Fibroblast of skin of scalp (primary cell): ENCODE measurements at regions not wholly inside any gene's neighbourhood (a gene's known extent, or its start where the extent isn't known, plus 50 kb on each side); places are given as distances from the start of the nearest gene placed in this dataset.

ENCODE experiments used
- DNase-seq: peaks from one replicate; pipeline ENCODE4 v3.0.0-alpha.2; 2013

DNA sequence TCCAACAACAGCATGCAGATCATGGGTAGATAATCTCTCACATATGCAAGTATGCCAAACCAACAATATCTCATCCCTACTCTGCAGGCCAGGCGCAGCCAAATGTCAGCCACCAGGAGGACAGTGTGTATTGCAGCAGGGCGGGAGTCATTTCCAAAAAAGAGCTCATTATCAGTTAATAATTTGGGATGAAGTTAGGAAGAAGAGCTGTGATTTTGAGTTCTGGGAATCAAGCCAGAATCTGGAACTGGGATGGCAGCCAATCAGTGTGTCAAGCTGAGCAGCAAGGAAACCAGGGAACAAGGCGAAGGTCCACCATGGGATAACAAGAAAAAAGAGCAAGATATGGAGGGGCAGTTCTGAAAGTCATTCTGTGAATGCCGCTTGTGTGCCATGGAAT lies 88.2 kb upstream of the CAMK2D start:
- DNase-seq, result peak; percentile 73

- no peak for DNase-seq
Measured at GRCh38 chr4:113847710-113848109, 86.2 kb upstream of the CAMK2D start.

- DNase-seq, result no peak
Measured at GRCh38 chr4:113846433-113846832, 84.9 kb upstream of the CAMK2D start.

DNA sequence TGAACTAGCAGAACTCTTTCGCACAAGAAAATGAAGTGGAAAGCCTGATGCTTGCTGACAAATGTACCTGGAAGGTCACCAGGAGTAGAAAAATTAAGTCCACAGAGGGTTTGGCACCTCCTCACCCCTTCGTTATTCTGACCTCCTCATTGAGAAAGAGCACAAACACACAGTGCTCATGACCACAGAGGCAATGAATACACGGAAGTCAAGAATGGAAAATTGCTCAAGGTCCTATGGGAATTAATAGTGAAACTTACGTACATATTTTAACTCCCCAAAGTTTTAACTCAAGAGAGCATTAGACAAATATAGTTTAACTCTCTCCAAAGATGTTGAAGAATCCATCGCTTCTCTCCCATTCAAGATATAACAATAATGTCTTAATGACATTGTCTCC lies 83.6 kb upstream of the CAMK2D start:
- no peak for DNase-seq

- DNase-seq, result no peak
Measured at GRCh38 chr4:113844369-113844768, 82.8 kb upstream of the CAMK2D start.

DNA sequence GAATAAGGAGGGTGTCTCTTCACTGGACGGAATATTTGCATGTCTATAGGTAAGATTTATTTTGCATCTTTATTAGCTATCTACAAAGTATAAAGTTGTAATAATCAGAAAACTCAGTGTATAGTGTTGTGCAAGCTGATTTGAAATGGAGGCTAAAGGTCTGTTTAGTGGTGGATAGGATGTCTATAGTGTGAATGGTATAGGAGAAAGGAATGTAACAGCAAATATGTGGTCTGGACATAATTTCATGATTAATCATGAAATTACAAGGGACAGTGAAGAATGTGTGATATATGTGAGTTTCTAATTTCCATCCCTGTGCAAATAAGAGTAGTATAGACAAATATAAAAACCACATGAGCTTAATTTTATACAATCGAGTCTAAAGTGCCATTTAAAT lies 79.3 kb upstream of the CAMK2D start:
- DNase-seq, result peak; percentile 87

DNA sequence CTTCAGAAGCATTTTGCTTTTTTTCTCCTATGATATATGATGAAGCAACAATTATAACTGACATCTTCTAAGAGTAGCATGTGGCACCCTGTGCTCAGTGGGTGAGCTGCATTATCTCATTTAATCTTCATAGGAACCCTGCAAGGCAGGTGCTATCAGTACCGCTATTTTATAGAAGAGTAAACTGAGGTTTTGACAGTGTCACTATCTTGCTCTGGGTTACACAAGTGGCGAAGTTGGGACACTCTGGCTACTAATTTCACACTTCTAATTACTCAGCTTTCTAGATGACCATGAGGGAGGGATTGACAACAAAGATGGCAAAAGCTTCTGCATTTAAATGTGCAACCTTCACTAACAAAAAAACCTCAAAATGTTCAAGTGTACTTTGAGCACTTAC lies 76.9 kb upstream of the CAMK2D start:
- DNase-seq, result no peak

DNA sequence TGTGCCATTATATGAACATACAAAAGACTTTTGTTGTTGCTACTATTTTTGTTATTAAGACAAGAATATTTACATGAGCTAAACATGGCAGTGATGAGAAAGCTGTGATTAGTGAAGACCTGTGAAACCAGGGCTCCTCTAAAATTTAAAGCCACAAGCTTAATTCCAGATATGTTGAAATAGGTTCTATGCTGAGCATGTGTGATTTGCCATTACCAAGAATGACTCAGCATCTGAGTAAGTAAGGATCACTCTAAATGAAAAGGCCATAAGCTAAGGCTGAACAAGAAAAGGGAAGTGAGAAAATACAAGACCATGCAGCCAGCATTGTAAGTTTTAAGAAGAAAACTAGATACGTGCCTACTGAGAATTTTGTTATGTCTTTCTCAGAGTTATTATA lies 75.9 kb upstream of the CAMK2D start:
- DNase-seq, result peak; percentile 89

DNA sequence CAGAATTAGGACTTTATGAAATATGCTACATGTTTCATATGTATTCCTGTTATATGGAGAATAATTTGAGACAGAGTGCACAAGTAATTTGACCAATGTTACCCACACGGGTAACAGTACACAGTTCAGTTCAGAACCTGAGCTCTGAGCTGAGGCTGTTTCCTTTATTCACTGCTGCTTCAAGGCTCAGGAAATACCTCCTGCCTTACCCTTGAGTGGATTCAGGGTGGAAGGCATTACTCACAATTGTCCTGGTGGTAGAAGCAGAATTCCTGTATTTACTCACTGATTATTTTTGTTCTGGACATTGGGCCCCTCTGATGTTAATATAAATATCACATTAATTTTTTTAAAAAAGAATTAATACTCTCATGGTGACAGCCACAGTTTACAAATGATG lies 73.5 kb upstream of the CAMK2D start:
- DNase-seq, result peak; percentile 54

DNA sequence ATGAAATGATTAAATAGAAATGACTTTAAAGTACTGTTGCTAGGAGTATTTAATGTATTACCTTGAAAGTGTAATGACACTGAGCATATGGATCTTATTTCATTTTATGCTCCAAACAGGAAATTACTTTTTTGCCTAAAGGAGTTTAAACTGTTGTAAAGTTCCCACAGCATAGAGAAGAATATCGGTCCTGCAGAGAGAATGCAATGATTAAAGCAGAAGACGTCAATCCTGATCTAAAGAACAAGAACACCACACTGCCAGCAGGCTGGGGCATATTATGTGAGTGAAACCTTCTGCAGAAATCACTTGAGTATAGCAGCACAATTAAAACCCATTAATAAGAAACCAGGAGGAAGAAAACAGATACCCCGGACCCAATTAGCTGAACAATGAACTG lies 72.8 kb upstream of the CAMK2D start:
- no peak for DNase-seq

- DNase-seq, result no peak
Measured at GRCh38 chr4:113832803-113833202, 71.3 kb upstream of the CAMK2D start.

- DNase-seq, result no peak
Measured at GRCh38 chr4:113831457-113831856, 69.9 kb upstream of the CAMK2D start.

DNA sequence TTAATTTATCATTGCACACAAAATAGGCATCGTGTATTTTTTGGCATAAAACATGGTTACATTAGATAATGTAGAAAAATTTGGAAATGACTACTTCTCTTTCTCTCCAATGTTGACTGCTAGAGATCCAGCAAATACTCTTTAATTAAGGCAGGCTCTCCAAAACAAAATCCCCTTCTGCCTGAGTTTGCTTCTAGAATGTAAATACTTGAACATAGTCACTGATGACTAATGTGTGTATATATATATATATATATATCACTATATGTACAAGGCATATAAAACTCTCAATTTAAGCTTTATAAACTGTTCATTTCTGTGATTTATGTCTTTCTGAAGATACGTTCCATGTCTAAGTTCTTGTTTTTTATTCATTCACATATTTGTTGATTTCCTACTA lies 67.2 kb upstream of the CAMK2D start:
- DNase-seq, result peak; percentile 33

DNA sequence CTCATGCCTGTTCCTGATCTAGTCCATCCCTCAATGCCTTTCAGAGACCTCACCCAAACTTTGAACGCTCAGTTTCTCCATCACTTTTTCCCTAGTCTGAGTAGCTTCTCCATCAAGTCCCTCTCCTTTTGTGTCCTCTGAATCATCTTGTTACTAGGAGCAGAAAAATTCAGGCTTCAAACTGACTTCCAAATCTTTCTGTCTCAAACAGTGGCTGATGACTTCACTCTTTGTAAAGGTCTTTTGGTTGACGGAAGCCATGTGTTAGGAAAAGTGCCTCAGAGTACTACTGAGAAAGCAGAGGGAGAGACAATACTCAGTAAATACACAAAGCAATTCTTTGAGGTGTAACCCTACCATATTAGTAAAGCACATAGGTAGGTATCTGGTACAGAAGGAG lies 65.7 kb upstream of the CAMK2D start:
- peak; percentile 58 for DNase-seq

DNA sequence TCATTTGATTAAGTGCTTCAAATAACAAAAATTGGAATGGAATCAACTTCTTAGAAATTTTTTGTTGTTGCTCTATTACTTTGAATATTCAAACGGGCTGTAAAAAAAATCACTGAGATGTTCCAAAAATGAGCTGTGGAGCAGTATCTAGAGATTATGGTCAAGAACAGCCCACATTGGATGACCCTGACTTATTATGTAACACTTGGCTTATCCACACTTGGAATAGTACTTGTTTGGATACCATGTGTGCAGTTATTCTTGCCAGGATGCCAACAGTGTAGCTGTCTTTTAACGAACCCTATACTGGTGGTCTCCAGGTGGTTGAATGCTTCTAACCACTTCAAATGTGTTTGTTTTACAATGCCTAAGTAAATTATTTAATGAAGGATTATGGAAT lies 64.9 kb upstream of the CAMK2D start:
- DNase-seq, result no peak

- no peak for DNase-seq
Measured at GRCh38 chr4:113825272-113825671, 63.7 kb upstream of the CAMK2D start.

DNA sequence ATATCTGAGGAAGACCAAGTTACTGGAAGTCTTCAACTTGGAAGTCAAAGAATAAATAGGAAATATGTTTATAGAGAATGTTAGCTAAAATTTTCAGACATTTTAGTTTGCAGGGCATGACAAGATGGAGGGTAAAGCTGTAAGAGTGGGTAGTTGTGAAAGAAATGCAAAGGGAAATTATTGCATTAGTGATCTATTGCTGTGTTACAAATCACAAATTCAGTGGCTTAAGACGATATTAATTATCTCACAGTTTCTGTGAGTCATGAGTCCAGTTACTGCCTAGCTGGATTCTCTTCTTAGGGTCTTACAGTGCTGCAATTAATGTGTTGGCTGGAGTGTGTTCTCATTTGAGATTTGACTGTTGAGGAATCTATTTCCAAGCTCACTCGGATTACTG lies 62.9 kb upstream of the CAMK2D start:
- DNase-seq, result no peak

GRCh38 chr4:113823291-113823659 lies 61.7 kb upstream of the CAMK2D start:
- no peak for DNase-seq

DNA sequence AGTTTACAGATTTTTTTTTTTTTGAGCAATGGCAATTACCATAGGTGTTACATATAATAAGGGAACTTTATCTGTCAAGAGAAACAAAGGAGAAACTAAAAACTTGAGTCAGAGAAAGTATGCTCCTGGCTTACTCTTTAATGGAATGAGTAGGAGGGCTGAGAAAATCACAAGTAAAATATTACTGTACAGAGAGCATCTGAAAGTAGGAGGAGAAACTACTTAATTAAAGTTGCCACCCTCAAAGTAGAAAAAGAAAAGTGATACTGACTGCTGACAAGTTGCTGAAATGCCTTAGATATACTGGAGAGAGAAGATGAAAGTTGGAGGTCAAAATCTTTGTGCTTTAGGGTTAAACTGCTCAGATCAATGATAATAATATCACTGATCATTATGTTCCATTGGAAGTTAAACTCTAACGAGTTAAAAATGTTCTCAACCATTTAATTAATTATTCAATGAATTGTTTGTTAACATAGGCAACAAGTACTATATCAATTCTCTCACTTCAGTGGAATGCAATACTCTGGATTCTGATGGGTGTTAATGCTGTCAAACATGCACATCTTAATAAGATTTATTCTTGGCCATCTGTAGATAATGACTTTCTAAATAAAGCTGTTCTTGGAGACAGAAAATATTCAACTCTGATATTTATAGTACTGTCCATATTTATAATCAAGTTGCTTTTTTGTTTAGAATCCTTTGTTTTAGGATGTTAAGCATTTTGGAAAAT lies 61.2 kb upstream of the CAMK2D start:
- DNase-seq, result no peak

DNA sequence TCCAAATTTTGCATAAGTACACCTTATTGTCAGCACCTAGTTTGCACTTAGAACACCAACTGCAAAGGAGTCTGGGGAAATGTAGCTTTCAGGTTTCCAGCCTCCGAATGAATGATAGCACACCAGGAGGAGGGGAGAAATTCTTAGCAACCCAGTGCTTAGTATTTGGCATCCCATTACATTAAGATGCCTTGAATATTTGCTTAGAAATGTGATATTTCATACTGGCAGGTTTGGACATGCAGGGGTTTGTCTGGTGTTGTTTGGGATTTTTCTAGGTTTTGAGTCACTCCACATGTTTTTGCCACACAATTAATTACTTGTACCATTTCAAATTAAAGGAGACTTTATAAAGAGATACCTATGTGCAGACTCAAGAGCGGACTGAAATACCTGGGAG lies 60.3 kb upstream of the CAMK2D start:
- peak; percentile 50 for DNase-seq

DNA sequence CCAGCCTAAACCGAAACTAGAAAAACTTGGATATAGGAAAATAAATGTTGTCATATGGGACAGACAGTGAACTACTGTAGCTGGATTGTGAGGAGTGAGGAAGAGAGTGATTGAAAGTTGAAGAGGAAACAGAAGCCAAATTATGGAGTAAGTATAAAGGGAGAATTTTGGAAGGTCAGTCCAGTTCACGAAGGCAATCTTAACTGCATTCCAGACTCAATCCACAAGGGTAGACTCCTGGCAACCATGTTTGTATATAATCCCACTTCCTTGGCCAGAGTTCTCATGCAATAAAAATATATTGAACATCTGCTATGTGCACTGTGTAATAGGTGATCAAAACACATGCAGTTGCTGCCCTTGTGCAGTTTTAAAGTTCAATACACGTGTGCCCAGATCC lies 58.6 kb upstream of the CAMK2D start:
- DNase-seq, result no peak

- DNase-seq, result no peak
Measured at GRCh38 chr4:113815826-113816225, 54.3 kb upstream of the CAMK2D start.

GRCh38 chr4:113811359-113811758 lies 49.8 kb upstream of the CAMK2D start:
- no peak for DNase-seq
